Glutamatergic neuron (in vitro differentiated cells): ENCODE measurements at regions not wholly inside any gene's neighbourhood (a gene's known extent, or its start where the extent isn't known, plus 50 kb on each side); places are given as distances from the start of the nearest gene placed in this dataset.

ENCODE experiments used
- DNase-seq: peaks from one replicate; pipeline ENCODE4 v3.0.0; 2022
- H3K27ac Mint-ChIP-seq: one replicate; pipeline ENCODE4 v1.8.0; 2020; ENCODE audit warnings: mild to moderate bottlenecking, mixed read lengths, inconsistent platforms; ENCODE audit not compliant: unreplicated experiment
- H3K27me3 Mint-ChIP-seq: one replicate; pipeline ENCODE4 v1.8.0; 2020; ENCODE audit warnings: mild to moderate bottlenecking, moderate library complexity, mixed read lengths, inconsistent platforms; ENCODE audit not compliant: unreplicated experiment
- H3K36me3 Mint-ChIP-seq: one replicate; pipeline ENCODE4 v1.8.0; 2020; ENCODE audit warnings: mild to moderate bottlenecking, mixed read lengths, inconsistent platforms; ENCODE audit not compliant: unreplicated experiment
- H3K4me1 Mint-ChIP-seq: one replicate; pipeline ENCODE4 v1.8.0; 2020; ENCODE audit warnings: mild to moderate bottlenecking, low read depth, mixed read lengths, inconsistent platforms; ENCODE audit not compliant: unreplicated experiment
- H3K4me3 Mint-ChIP-seq: one replicate; pipeline ENCODE4 v1.8.0; 2020; ENCODE audit warnings: mild to moderate bottlenecking, mixed read lengths, inconsistent platforms; ENCODE audit not compliant: unreplicated experiment
- H3K9me3 Mint-ChIP-seq: one replicate; pipeline ENCODE4 v1.8.0; 2020; ENCODE audit warnings: mild to moderate bottlenecking, moderate library complexity, mixed read lengths, inconsistent platforms; ENCODE audit not compliant: unreplicated experiment
- TF ChIP-seq, protein P1 (sequence below): fragments of 200-600 bp; sonication (generic); IDR thresholded peaks from one replicate; pipeline ENCODE4 v1.5.0; 2021; ENCODE audit not compliant: partially characterized antibody, unreplicated experiment

DNA sequence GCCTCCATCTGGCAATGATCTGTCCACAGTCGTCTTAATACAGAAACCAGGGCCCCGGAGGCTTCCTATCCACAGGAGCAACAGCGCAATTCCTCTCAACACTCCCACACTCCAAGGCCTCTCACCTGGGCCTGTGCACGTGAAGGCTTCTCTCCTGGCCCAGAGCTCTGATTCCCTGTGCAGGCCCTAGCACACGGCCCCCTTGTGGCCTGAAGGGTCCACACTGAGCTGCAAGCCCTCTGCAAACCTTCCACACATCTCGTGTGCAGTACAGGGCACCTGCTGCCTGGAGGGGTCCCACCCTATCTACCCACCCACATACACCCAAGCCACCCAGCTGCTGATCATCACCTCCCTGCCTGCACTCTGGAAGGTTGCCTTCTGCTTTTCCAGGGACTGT, 150.1 kb upstream of the NUDT10 start:
- Mint-ChIP-seq H3K36me3 (no peaks in the 10 kb centered on the region), H3K9me3 (no peaks in the 10 kb centered on the region), H3K4me3 (no peak overlapping the region), H3K27me3 (no peaks in the 10 kb centered on the region), H3K4me1 (no peaks in the 10 kb centered on the region), H3K27ac (no peak overlapping the region)
- TF ChIP-seq, protein P1, sequence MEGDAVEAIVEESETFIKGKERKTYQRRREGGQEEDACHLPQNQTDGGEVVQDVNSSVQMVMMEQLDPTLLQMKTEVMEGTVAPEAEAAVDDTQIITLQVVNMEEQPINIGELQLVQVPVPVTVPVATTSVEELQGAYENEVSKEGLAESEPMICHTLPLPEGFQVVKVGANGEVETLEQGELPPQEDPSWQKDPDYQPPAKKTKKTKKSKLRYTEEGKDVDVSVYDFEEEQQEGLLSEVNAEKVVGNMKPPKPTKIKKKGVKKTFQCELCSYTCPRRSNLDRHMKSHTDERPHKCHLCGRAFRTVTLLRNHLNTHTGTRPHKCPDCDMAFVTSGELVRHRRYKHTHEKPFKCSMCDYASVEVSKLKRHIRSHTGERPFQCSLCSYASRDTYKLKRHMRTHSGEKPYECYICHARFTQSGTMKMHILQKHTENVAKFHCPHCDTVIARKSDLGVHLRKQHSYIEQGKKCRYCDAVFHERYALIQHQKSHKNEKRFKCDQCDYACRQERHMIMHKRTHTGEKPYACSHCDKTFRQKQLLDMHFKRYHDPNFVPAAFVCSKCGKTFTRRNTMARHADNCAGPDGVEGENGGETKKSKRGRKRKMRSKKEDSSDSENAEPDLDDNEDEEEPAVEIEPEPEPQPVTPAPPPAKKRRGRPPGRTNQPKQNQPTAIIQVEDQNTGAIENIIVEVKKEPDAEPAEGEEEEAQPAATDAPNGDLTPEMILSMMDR: no peak
- DNase-seq: no peak

DNA sequence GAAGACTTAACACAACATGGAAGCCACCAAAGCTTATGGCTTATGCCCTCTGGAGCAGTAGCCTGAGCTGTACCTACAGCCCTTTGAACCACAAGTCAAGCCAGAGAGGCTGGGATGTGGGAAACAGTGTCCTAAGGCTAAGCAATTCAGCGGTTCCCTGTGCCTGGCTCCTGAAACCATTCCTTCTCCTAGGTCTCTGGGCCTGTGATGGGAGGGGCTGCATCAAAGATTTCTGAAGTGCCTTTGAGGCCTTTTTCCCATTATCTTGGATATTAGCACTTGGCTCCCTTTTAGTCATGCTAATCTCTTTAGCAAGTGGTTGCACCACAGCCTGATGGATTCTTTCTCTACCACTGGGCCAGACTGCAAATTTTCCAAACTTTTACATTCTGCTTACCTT, 140.5 kb upstream of the NUDT10 start:
- Mint-ChIP-seq H3K27ac (no peak overlapping the region), H3K36me3 (no peaks in the 10 kb centered on the region), H3K4me3 (no peak overlapping the region), H3K4me1 (no peaks in the 10 kb centered on the region), H3K9me3 (no peaks in the 10 kb centered on the region), H3K27me3 (no peaks in the 10 kb centered on the region)
- no peak for DNase-seq
- TF ChIP-seq, protein P1: no peak

DNA sequence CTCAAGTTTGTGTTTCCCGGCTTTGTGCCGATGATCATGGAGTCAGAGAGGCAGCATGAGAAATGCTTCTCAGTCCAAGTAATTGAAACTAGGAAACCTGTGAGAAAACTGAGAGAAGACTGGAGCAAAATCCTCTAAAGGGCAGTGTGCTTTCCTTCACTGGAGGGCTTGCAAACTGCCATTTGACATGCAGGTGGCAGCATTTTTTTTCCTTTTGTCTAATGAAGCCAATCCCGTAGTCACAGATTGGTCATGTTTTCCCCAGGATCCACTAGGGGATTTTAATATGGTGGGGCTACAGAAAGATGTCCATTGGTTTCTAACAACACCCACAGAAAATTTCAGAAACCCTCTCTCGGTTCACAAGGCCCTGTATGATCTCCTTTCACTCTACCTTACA, 117.4 kb upstream of the NUDT10 start:
- H3K36me3 Mint-ChIP-seq: no peaks in the 10 kb centered on the region
- no peak for DNase-seq
- no peaks in the 10 kb centered on the region for H3K27me3 Mint-ChIP-seq
- TF ChIP-seq, protein P1: no peak
- no peaks in the 10 kb centered on the region for H3K4me1 Mint-ChIP-seq
- no peaks in the 10 kb centered on the region for H3K9me3 Mint-ChIP-seq
- H3K4me3 Mint-ChIP-seq: no peak overlapping the region
- H3K27ac Mint-ChIP-seq: no peak overlapping the region

DNA sequence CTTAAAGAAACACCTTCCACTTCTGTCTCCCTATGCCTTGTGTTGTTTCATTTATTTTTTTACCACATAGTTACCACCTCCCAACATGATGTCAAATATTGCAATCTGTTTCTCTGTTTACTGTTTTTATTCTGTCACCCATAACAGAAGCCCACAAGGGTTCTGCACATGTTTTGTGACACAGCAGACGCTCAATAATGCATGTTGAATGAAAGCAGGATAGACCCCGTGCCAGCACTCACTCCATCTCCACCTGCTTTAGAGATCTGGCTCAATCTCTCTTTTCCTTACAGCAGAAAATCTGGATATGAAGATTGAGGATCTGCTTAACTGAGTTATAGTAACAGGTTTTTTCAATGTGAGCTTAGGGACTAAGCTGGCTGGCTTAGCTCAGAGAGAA, 116.8 kb upstream of the NUDT10 start:
- Mint-ChIP-seq H3K27me3 (no peaks in the 10 kb centered on the region), H3K27ac (no peak overlapping the region), H3K36me3 (no peaks in the 10 kb centered on the region), H3K9me3 (no peaks in the 10 kb centered on the region), H3K4me3 (no peak overlapping the region), H3K4me1 (no peaks in the 10 kb centered on the region)
- DNase-seq: no peak
- TF ChIP-seq, protein P1: no peak

DNA sequence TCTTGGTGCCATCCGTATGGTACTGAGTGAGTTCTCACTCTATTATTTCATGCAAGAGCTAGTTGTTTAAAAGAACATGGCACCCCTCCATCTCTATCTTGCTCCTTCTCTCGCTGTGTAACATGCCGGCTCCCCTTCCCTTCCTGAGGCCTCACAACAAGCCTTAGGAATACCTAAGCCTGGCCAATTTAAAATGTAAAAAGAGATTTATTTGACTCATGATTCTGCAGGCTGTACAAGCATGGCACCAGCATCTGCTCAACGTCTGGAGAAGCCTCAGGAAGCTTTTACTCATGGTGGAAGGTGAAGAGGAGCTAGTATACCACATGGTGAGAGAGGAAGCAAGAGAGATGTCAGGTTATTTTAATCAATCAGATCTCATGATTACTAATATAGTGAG, 90.4 kb upstream of the NUDT10 start:
- TF ChIP-seq, protein P1: no peak
- no peak for DNase-seq
- Mint-ChIP-seq H3K27ac (no peak overlapping the region), H3K4me3 (no peak overlapping the region), H3K4me1 (no peaks in the 10 kb centered on the region), H3K27me3 (peaks cover 2% of the 10 kb centered on the region), H3K36me3 (no peaks in the 10 kb centered on the region), H3K9me3 (no peaks in the 10 kb centered on the region)
